ENCODE measurements at regions not wholly inside any gene's neighbourhood (a gene's known extent, or its start where the extent isn't known, plus 50 kb on each side); places are given as distances from the start of the nearest gene placed in this dataset.

DNA sequence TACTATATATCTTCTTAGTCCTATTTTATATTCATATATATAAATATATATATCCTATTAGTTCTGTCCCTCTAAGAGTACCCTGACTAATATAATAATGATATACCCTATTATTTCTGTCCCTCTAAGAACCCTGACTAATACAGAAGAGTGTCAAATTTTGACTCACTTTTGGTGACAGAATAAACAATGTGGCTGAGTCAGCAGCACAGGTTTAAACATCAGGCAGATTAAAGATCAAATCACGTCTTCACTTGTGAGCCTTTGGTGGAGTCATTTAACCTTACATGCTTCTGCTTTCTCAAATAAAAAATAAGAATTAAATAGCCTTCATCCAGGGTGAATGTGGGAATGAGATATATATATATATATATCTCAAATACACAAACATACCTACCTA is 615.9 kb upstream of the GCFC2 start:
- Histone ChIP-seq H2AFZ (ENCODE audit: low read depth, low read length) (no peak overlapping the region), H3K4me3 (ENCODE audit: low read length) (no peak overlapping the region), H3K36me3 (ENCODE audit: insufficient read depth, low read length) (no peaks in the 10 kb centered on the region), H3K27me3 (ENCODE audit: insufficient read depth, low read length) (no peaks in the 10 kb centered on the region), H3K4me1 (ENCODE audit: insufficient read depth, low read length) (peaks cover 2% of the 10 kb centered on the region), H3K9me3 (ENCODE audit: low read length) (no peaks in the 10 kb centered on the region)

DNA sequence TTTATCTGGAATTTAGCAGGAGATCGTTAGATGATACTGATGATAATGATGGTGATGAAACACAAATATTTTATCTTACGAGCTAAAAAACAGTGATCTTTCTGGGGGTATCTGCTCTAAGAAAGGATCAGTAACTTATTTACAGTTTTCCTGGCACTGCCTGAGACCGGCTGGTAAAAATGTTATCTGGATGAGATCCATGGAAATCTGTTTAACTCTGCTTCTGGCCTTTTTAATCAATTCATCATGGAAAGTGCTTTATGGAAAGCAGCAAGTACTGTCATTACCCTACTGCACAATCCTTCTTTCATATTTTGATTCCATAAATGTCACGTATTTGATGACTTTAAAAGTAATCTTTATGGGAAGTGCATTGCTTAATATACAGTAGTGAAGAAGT is 612.7 kb upstream of the GCFC2 start:
- Histone ChIP-seq H3K27me3 (ENCODE audit: insufficient read depth, low read length) (no peaks in the 10 kb centered on the region), H3K4me1 (ENCODE audit: insufficient read depth, low read length) (no peaks in the 10 kb centered on the region), H3K9me3 (ENCODE audit: low read length) (no peaks in the 10 kb centered on the region), H3K4me3 (ENCODE audit: low read length) (no peak overlapping the region), H2AFZ (ENCODE audit: low read depth, low read length) (no peak overlapping the region), H3K36me3 (ENCODE audit: insufficient read depth, low read length) (no peaks in the 10 kb centered on the region)

DNA sequence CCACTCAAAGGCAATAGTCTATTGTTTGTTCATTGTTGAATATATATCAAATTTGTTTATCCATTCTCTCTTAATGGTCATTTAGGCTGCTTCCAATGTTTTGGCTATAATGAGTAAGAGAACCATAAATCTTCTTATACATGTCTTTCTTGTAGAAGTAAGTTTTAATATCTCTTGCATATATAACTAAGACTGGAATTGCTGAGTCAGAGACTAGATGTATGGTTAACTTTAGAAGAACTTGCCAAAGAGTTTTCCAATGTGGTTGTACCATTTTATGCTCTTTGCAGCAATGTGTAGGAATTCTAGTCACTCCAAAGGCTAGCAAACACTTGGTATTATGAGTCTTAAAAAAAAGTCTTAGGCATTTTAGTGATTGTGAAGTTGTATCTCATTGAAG is 610.0 kb upstream of the GCFC2 start:
- Histone ChIP-seq H3K36me3 (ENCODE audit: insufficient read depth, low read length) (no peaks in the 10 kb centered on the region), H2AFZ (ENCODE audit: low read depth, low read length) (no peak overlapping the region), H3K4me3 (ENCODE audit: low read length) (no peak overlapping the region), H3K27me3 (ENCODE audit: insufficient read depth, low read length) (no peaks in the 10 kb centered on the region), H3K4me1 (ENCODE audit: insufficient read depth, low read length) (no peaks in the 10 kb centered on the region), H3K9me3 (ENCODE audit: low read length) (no peaks in the 10 kb centered on the region)

DNA sequence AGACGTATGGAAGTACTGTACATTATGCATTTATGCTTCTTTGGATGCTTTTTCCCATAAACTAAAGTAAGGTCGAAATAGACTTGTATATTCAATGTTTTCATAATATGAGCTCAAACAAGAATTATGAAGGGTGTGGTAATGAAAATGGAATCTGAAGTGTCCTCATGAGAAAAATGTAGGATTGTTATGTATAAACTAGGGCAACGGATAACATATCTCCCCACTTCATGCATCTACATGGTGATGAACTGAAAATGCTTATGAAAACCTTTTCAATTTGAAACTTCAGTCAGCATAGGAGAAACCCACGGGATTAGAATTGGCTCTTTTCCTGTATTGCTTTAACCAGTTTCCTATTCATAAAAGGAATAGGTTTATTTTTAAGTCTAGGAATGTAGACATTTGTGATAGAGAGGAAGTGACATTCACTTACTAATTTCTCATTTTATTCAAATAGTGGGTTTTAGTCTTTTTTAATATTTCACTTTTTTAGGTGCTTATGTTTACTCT is 608.2 kb upstream of the GCFC2 start:
- Histone ChIP-seq H3K27me3 (ENCODE audit: insufficient read depth, low read length) (no peaks in the 10 kb centered on the region), H3K4me3 (ENCODE audit: low read length) (no peak overlapping the region), H2AFZ (ENCODE audit: low read depth, low read length) (no peak overlapping the region), H3K36me3 (ENCODE audit: insufficient read depth, low read length) (no peaks in the 10 kb centered on the region), H3K9me3 (ENCODE audit: low read length) (no peaks in the 10 kb centered on the region), H3K4me1 (ENCODE audit: insufficient read depth, low read length) (no peaks in the 10 kb centered on the region)

DNA sequence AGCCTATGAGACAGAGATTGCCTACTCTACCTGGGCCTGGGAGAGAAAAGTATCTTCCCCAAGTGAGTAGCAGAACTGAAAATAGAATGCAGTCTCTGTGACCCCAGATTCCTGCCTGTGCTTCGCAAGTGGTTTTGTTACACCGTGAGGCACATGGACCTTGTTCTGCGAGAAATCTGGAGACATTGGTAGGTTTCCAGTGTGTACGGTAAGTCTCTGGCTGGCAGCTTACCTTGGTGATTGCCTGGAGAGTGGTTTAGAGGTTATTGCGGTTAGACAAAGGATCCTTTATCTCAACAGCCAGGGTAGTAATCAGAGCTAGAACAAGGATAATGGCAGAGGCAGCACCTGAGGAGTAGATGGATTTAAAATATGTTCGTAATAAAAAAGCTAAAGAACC is 606.0 kb upstream of the GCFC2 start:
- Histone ChIP-seq H3K4me1 (ENCODE audit: insufficient read depth, low read length) (no peaks in the 10 kb centered on the region), H2AFZ (ENCODE audit: low read depth, low read length) (no peak overlapping the region), H3K9me3 (ENCODE audit: low read length) (no peaks in the 10 kb centered on the region), H3K4me3 (ENCODE audit: low read length) (no peak overlapping the region), H3K36me3 (ENCODE audit: insufficient read depth, low read length) (no peaks in the 10 kb centered on the region), H3K27me3 (ENCODE audit: insufficient read depth, low read length) (no peaks in the 10 kb centered on the region)

DNA sequence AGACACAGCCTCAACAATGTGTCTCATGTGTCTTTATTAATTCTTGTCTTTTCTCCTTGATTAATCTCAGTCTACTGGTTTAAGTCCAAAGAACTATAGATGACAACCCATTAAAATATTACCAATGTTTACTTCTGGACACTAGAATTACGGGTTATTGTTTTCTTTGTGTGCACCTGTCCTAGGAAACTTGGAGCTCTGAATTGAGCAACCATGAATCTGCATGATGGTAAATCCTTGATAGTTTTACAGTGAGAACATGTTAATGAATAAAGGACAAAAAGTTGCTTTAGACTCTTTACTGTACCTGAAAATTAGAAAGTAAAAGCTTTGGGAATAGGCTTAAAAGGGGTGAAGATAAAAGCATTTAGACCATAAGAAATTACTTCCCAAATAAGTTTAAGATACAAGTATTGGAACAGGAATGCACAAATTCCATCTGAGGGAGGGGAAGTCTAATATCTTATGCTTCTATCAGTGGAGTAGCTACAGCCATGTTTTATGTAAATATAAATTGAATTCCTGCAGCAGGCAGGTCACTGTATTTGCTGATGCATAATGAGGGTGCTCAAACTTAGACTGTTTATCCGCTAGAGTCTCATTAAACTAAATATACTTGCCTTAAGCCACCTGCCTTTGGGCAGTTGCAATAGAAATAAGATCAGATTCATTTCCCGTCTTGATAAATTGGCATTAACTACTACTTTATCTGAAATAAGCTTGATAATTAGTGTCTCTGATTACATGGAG is 603.7 kb upstream of the GCFC2 start:
- no peaks in the 10 kb centered on the region for H3K27me3 ChIP-seq (ENCODE audit: insufficient read depth, low read length)
- no peaks in the 10 kb centered on the region for H3K9me3 ChIP-seq (ENCODE audit: low read length)
- H3K4me3 ChIP-seq (ENCODE audit: low read length): no peak overlapping the region
- H2AFZ ChIP-seq (ENCODE audit: low read depth, low read length): no peak overlapping the region
- no peaks in the 10 kb centered on the region for H3K4me1 ChIP-seq (ENCODE audit: insufficient read depth, low read length)
- no peaks in the 10 kb centered on the region for H3K36me3 ChIP-seq (ENCODE audit: insufficient read depth, low read length)

DNA sequence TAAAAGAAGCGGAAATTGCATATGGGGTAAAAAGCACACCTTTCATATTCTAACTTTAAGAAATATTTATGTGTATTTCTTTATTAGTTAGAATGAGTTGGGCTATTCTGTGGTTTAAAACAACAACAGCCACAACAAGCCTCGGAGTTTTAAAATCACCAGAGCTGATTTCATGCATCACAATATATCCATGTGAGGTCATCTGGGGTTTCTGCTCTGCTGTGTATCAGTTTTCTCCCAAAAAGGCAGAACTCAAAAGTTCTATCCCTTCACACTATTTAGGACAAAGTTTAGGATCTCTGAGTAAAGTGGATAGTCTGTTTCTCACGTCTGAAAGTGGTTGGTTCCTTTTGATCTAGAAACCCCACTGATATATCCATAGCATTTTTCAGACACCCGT is 601.5 kb upstream of the GCFC2 start:
- no peaks in the 10 kb centered on the region for H3K4me1 ChIP-seq (ENCODE audit: insufficient read depth, low read length)

DNA sequence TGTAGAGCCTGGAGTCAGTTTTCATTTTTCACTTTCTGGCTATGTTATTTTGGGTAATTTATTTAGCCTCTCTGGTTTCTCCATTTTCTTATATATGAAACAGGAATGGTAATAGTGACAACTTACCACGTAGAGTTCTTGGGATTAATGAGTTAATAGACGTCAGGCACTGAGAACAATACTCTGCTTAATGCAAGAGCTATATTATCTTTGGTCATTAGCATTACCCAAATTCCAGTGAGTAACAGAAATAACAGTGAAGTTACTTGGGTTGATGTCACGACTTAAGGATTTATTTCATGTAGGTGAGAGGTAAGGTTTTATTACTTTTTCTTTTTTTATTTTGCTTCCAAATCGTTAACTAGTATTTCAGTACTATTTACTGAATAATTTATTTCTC is 601.0 kb upstream of the GCFC2 start:
- Histone ChIP-seq H2AFZ (ENCODE audit: low read depth, low read length) (no peak overlapping the region), H3K9me3 (ENCODE audit: low read length) (no peaks in the 10 kb centered on the region), H3K27me3 (ENCODE audit: insufficient read depth, low read length) (no peaks in the 10 kb centered on the region), H3K4me1 (ENCODE audit: insufficient read depth, low read length) (no peaks in the 10 kb centered on the region), H3K4me3 (ENCODE audit: low read length) (no peak overlapping the region), H3K36me3 (ENCODE audit: insufficient read depth, low read length) (no peaks in the 10 kb centered on the region)

More for the DNA sequence above, 601.5 kb upstream of the GCFC2 start:
- Histone ChIP-seq H2AFZ (ENCODE audit: low read depth, low read length) (no peak overlapping the region), H3K4me3 (ENCODE audit: low read length) (no peak overlapping the region), H3K27me3 (ENCODE audit: insufficient read depth, low read length) (no peaks in the 10 kb centered on the region), H3K9me3 (ENCODE audit: low read length) (no peaks in the 10 kb centered on the region), H3K36me3 (ENCODE audit: insufficient read depth, low read length) (no peaks in the 10 kb centered on the region)

DNA sequence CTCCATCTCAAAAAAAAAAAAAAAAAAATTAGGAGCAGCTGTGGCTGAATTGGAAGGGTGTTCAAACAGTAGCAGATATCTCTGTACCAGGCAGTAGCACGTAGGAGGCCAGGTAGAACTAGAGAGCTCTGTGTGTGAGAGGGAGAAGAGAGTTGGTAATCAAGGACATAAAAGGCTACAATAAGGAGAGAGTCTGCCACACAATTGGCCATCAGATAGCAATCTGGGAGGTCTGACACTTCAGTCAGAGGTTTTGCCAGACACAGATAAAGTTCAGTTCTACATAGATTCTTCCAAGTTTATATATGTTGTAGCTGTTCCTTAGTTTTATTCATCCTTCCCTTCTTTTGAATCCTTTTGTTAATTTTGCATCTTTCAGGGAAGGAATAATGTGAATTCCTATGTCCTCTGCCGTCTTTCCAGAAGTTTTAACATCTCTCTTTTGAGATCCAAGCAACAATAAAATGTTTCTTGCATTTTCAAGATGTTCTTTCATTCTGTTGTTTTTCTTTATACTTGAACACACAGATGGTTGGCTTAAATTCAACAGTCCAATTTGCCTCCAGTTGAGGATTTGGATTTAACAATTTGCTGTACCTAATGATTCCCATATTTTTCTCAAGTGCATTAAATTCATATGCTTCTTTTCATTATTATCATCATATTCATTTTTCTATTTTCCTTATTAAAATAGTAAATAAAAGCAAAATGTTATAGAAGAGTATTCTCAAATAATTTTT is 600.3 kb upstream of the GCFC2 start:
- Histone ChIP-seq H3K36me3 (ENCODE audit: insufficient read depth, low read length) (no peaks in the 10 kb centered on the region), H3K9me3 (ENCODE audit: low read length) (no peaks in the 10 kb centered on the region), H3K27me3 (ENCODE audit: insufficient read depth, low read length) (no peaks in the 10 kb centered on the region), H3K4me1 (ENCODE audit: insufficient read depth, low read length) (no peaks in the 10 kb centered on the region), H2AFZ (ENCODE audit: low read depth, low read length) (no peak overlapping the region), H3K4me3 (ENCODE audit: low read length) (no peak overlapping the region)

DNA sequence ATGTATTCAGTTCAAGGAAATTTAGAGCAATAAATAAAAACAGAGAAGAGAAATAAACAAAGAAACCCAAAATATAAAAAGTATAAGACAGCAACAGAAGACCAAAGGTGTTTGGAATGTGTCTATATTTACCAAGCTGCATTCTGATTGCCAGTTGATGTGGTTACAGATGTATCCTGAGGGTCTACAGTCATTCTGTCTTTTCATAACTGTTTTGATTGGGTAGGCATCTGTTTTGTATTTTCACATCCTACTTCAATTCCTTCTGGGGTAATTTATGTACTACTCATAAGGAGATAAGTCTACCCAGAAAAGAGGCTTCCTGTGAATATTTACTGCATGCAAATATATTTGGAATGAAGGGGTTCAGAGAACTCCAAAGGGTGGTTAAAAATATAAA is 596.8 kb upstream of the GCFC2 start:
- Histone ChIP-seq H3K36me3 (ENCODE audit: insufficient read depth, low read length) (no peaks in the 10 kb centered on the region), H3K4me1 (ENCODE audit: insufficient read depth, low read length) (no peaks in the 10 kb centered on the region), H3K27me3 (ENCODE audit: insufficient read depth, low read length) (no peaks in the 10 kb centered on the region), H3K4me3 (ENCODE audit: low read length) (no peak overlapping the region), H2AFZ (ENCODE audit: low read depth, low read length) (no peak overlapping the region), H3K9me3 (ENCODE audit: low read length) (no peaks in the 10 kb centered on the region)

DNA sequence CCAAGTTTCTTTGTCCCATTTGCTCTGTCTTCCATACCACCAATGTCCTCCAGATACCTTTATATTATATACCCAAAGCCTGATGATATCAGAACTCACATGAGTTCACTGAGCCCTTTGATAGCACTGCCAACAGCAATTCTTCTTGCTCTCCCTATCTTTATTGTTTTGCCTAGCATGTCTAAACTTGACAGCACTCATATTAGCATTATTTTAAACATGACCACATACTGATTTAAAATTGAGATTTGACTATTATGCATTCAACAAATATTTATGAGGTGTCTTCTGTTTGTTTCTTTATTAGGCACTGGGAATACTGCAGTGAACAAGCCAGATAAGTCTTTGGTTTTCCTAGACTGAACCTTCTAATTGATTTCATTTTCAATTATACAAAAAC is 587.3 kb upstream of the GCFC2 start:
- Histone ChIP-seq H3K9me3 (ENCODE audit: low read length) (no peaks in the 10 kb centered on the region), H3K4me3 (ENCODE audit: low read length) (no peak overlapping the region), H3K27me3 (ENCODE audit: insufficient read depth, low read length) (no peaks in the 10 kb centered on the region), H3K4me1 (ENCODE audit: insufficient read depth, low read length) (peaks cover 3% of the 10 kb centered on the region), H3K36me3 (ENCODE audit: insufficient read depth, low read length) (no peaks in the 10 kb centered on the region), H2AFZ (ENCODE audit: low read depth, low read length) (peak overlapping the region; percentile 38)

DNA sequence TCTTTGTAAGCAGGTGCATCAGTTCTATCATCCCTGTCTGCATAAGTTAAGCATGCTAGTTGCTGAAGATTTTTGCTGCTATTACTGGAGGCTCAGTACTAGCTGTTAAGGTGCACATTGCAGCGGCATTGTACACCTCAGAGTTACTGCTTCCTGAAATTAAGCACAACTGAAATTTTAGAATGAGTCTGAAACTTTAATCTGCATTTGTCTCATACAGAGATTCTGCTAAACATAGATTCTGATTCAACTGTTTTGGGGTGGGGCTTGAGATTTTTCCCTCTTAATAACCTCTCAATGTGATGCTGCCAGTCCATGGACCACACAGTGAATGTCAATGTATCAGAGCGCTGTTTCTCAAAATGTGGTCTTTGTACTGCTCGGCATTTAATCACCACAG is 585.7 kb upstream of the GCFC2 start:
- Histone ChIP-seq H3K36me3 (ENCODE audit: insufficient read depth, low read length) (no peaks in the 10 kb centered on the region), H3K27me3 (ENCODE audit: insufficient read depth, low read length) (no peaks in the 10 kb centered on the region), H3K4me3 (ENCODE audit: low read length) (no peak overlapping the region), H2AFZ (ENCODE audit: low read depth, low read length) (no peak overlapping the region), H3K9me3 (ENCODE audit: low read length) (no peaks in the 10 kb centered on the region), H3K4me1 (ENCODE audit: insufficient read depth, low read length) (peaks cover 3% of the 10 kb centered on the region)

DNA sequence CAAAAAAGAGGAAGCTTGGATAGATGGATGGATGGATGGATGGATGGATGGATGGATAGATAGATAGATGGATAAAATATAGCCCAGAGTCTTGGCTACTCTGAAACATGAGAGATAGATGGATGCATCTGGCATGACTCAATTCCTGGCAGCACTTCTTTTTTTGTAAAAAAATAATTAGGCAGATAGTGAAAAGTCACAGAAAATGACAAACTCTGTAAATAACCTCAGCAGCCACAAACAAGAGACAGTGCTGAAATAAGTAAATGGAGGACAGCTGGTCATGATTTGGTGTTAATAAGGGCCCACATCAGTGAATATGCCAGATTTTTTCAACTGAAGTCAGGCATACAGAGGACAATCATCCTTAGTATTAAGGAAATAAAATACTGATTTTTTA is 585.0 kb upstream of the GCFC2 start:
- Histone ChIP-seq H3K9me3 (ENCODE audit: low read length) (no peaks in the 10 kb centered on the region), H2AFZ (ENCODE audit: low read depth, low read length) (no peak overlapping the region), H3K27me3 (ENCODE audit: insufficient read depth, low read length) (no peaks in the 10 kb centered on the region), H3K4me1 (ENCODE audit: insufficient read depth, low read length) (peaks cover 3% of the 10 kb centered on the region), H3K36me3 (ENCODE audit: insufficient read depth, low read length) (no peaks in the 10 kb centered on the region), H3K4me3 (ENCODE audit: low read length) (no peak overlapping the region)
